ENCODE measurements at regions not wholly inside any gene's neighbourhood (a gene's known extent, or its start where the extent isn't known, plus 50 kb on each side); places are given as distances from the start of the nearest gene placed in this dataset.

GRCh38 chr2:60335533-60336237 lies 217.8 kb downstream of the BCL11A start:
- Histone ChIP-seq H3K79me2 (replicated peaks; ENCODE audit: insufficient read depth, low read length) (no peaks in the 10 kb centered on the region), H3K27ac (ENCODE audit: low read length) (no peak overlapping the region), H3K4me3 (ENCODE audit: low read length) (no peak overlapping the region), H2AFZ (ENCODE audit: low read depth, low read length) (no peak overlapping the region), H3K4me2 (ENCODE audit: low read length) (no peak overlapping the region), H3K9ac (ENCODE audit: low read length) (no peak overlapping the region), H3K27me3 (ENCODE audit: insufficient read depth, low read depth, low read length) (no peaks in the 10 kb centered on the region), H3K36me3 (ENCODE audit: insufficient read depth, low read length) (no peaks in the 10 kb centered on the region), H3K9me3 (ENCODE audit: low read length) (no peaks in the 10 kb centered on the region), H3F3A (ENCODE audit: insufficient read depth, low read length, poor library complexity, severe bottlenecking) (no peaks in the 10 kb centered on the region), H3K9me2 (ENCODE audit: insufficient read depth, low read length) (no peaks in the 10 kb centered on the region), H4K20me1 (ENCODE audit: insufficient read depth) (no peaks in the 10 kb centered on the region)
- TF ChIP-seq MXI1 (conservative IDR thresholded peaks at IDR 0.05; ENCODE audit: poor library complexity, severe bottlenecking) (no peak), TAF1 (IDR thresholded peaks at IDR 0.05; ENCODE audit: low read depth) (no peak), EP300 (conservative IDR thresholded peaks at IDR 0.05; ENCODE audit: poor library complexity, severe bottlenecking) (no peak), CTCF (IDR thresholded peaks at IDR 0.05; ENCODE audit: poor library complexity, severe bottlenecking) (no peak), SMC3 (conservative IDR thresholded peaks at IDR 0.05; ENCODE audit: poor library complexity) (no peak), REST (IDR thresholded peaks at IDR 0.05; ENCODE audit: borderline replicate concordance) (no peak), POLR2AphosphoS5 (IDR thresholded peaks at IDR 0.05) (no peak), RAD21 (conservative IDR thresholded peaks at IDR 0.05) (no peak), EZH2 (IDR thresholded peaks at IDR 0.05; ENCODE audit: borderline replicate concordance, insufficient read depth, low read length, poor library complexity, severe bottlenecking) (no peak)

GRCh38 chr2:60334610-60335009 lies 218.8 kb downstream of the BCL11A start:
- no peak for TF ChIP-seq RAD21 (conservative IDR thresholded peaks at IDR 0.05)
- no peak for TF ChIP-seq CTCF (IDR thresholded peaks at IDR 0.05; ENCODE audit: poor library complexity, severe bottlenecking)
- TF ChIP-seq REST (IDR thresholded peaks at IDR 0.05; ENCODE audit: borderline replicate concordance), result no peak
- TF ChIP-seq SMC3 (conservative IDR thresholded peaks at IDR 0.05; ENCODE audit: poor library complexity), result no peak
- no peak for TF ChIP-seq MXI1 (conservative IDR thresholded peaks at IDR 0.05; ENCODE audit: poor library complexity, severe bottlenecking)
- no peak for TF ChIP-seq EZH2 (IDR thresholded peaks at IDR 0.05; ENCODE audit: borderline replicate concordance, insufficient read depth, low read length, poor library complexity, severe bottlenecking)
- TF ChIP-seq POLR2AphosphoS5 (IDR thresholded peaks at IDR 0.05), result no peak
- no peak for TF ChIP-seq TAF1 (IDR thresholded peaks at IDR 0.05; ENCODE audit: low read depth)
- TF ChIP-seq EP300 (conservative IDR thresholded peaks at IDR 0.05; ENCODE audit: poor library complexity, severe bottlenecking), result no peak
- Histone ChIP-seq H2AFZ (ENCODE audit: low read depth, low read length) (no peak overlapping the region), H3K4me2 (ENCODE audit: low read length) (no peak overlapping the region), H3K4me3 (ENCODE audit: low read length) (no peak overlapping the region), H3K9ac (ENCODE audit: low read length) (no peak overlapping the region), H3K79me2 (replicated peaks; ENCODE audit: insufficient read depth, low read length) (no peaks in the 10 kb centered on the region), H4K20me1 (ENCODE audit: insufficient read depth) (no peaks in the 10 kb centered on the region), H3K27ac (ENCODE audit: low read length) (no peak overlapping the region), H3K36me3 (ENCODE audit: insufficient read depth, low read length) (no peaks in the 10 kb centered on the region), H3F3A (ENCODE audit: insufficient read depth, low read length, poor library complexity, severe bottlenecking) (no peaks in the 10 kb centered on the region), H3K27me3 (ENCODE audit: insufficient read depth, low read depth, low read length) (no peaks in the 10 kb centered on the region), H3K9me3 (ENCODE audit: low read length) (no peaks in the 10 kb centered on the region), H3K9me2 (ENCODE audit: insufficient read depth, low read length) (no peaks in the 10 kb centered on the region)
